ENCODE measurements at regions not wholly inside any gene's neighbourhood (a gene's known extent, or its start where the extent isn't known, plus 50 kb on each side); places are given as distances from the start of the nearest gene placed in this dataset.

- RAD21 ChIA-PET (ENCODE audit: low non-redundant PET in 1 of 2, low total read pairs in 2 of 2, uncharacterized antibody in 2 of 2, unreplicated experiment in 2 of 2): no interaction called here
- H3K27me3 ChIP-seq (ENCODE audit: insufficient read depth, low read length): no peaks in the 10 kb centered on the region
- H2AFZ ChIP-seq (ENCODE audit: low read depth, low read length, poor library complexity, severe bottlenecking): no peak overlapping the region
- CTCF ChIA-PET: no interaction called here
- POLR2A ChIA-PET: no interaction called here
- no TSS peak for BruUV-seq (replicated peaks)
- H3K9me2 ChIP-seq (ENCODE audit: insufficient read depth): no peaks in the 10 kb centered on the region
- no peak overlapping the region for H3K4me2 ChIP-seq (ENCODE audit: low read length)
- no peak for ATAC-seq
- DNase-seq (ENCODE audit: low read depth, low spot score): no peak
- no peak overlapping the region for H3K4me3 ChIP-seq (replicated peaks in 1 of 2; ENCODE audit: low read depth in 1 of 2, low read length in 2 of 2)
- no peak overlapping the region for H3K9ac ChIP-seq (ENCODE audit: low read length)
- no peaks in the 10 kb centered on the region for H3K79me2 ChIP-seq (ENCODE audit: insufficient read depth, low read length)
- H3K9me3 ChIP-seq (ENCODE audit: control insufficient read depth in 1 of 2, insufficient read depth in 1 of 2, low read depth in 1 of 2, low read length in 2 of 2): no peaks in the 10 kb centered on the region
- H3K4me1 ChIP-seq (ENCODE audit: control insufficient read depth in 1 of 2, insufficient read depth in 2 of 2, low read length in 2 of 2): peaks cover 0 to 6% of the 10 kb centered on the region in 2 experiments; a peak in 1 of 4 replicates
- no peaks in the 10 kb centered on the region for H4K20me1 ChIP-seq (ENCODE audit: insufficient read depth)
- no peak for TF ChIP-seq ATF3 (IDR thresholded peaks at IDR 0.05)
- TF ChIP-seq TCF7L2 (IDR thresholded peaks at IDR 0.05; ENCODE audit: borderline replicate concordance, extremely low read depth, insufficient read depth, insufficient read length): no peak
- TF ChIP-seq EZH2 (IDR thresholded peaks at IDR 0.05): no peak
- TF ChIP-seq EZH2phosphoT487 (IDR thresholded peaks at IDR 0.05; ENCODE audit: borderline replicate concordance): no peak
- no peak for TF ChIP-seq ZBTB33 (IDR thresholded peaks at IDR 0.05; ENCODE audit: extremely low read depth, insufficient replicate concordance, low read length)
- TF ChIP-seq SRF (IDR thresholded peaks at IDR 0.05; ENCODE audit: low read depth): no peak
- TF ChIP-seq RAD21 (IDR thresholded peaks at IDR 0.05; ENCODE audit: low read depth): no peak
- TF ChIP-seq ZFX (IDR thresholded peaks at IDR 0.05): no peak
- no peak for TF ChIP-seq JUND (IDR thresholded peaks at IDR 0.05)
- no peak for TF ChIP-seq EGR1 (IDR thresholded peaks at IDR 0.05; ENCODE audit: low read depth)
- no peak for TF ChIP-seq ZNF274 (IDR thresholded peaks at IDR 0.05; ENCODE audit: low read depth, low read length)
- TF ChIP-seq YY1 (IDR thresholded peaks at IDR 0.05; ENCODE audit: extremely low read depth, insufficient replicate concordance, low read depth, low read length): no peak
- no peak for TF ChIP-seq REST (IDR thresholded peaks at IDR 0.05; ENCODE audit: low read depth)
- TF ChIP-seq CBX3 (IDR thresholded peaks at IDR 0.05; ENCODE audit: low read depth): no peak
- no peak for TF ChIP-seq POLR2A (IDR thresholded peaks at IDR 0.05; ENCODE audit: borderline replicate concordance, extremely low read depth, insufficient read depth, insufficient read length)
- no peak for TF ChIP-seq SP1 (IDR thresholded peaks at IDR 0.05; ENCODE audit: low read depth)
- H3K36me3 ChIP-seq (ENCODE audit: control insufficient read depth in 1 of 2, insufficient read depth in 2 of 2, low read length in 2 of 2): no peaks in the 10 kb centered on the region
- H3K27ac ChIP-seq (ENCODE audit: low read depth, low read length): no peak overlapping the region
- intact Hi-C loops (cut with micrococcal nuclease): no loop called here
These were observed 395.6 kb upstream of the TRIB2 start for GRCh38 chr2:12320991-12321641.
